ELF-1 (cell line): ENCODE measurements at regions not wholly inside any gene's neighbourhood (a gene's known extent, or its start where the extent isn't known, plus 50 kb on each side); places are given as distances from the start of the nearest gene placed in this dataset.

Experiments used
- DNase-seq: peaks from one replicate; pipeline ENCODE4 v3.0.0-alpha.2; 2016; ENCODE audit warnings: low read depth, low spot score

GRCh38 chr2:150706561-150706960, 219.1 kb upstream of the RND3 start:
- no peak for DNase-seq

- no peak for DNase-seq
Observed at GRCh38 chr2:150705767-150706166, 218.3 kb upstream of the RND3 start.

- no peak for DNase-seq
Observed at GRCh38 chr2:150705357-150705756, 217.9 kb upstream of the RND3 start.

- DNase-seq, result no peak
Observed at GRCh38 chr2:150702791-150703190, 215.3 kb upstream of the RND3 start.

- DNase-seq, result no peak
Observed at GRCh38 chr2:150700666-150701580, 213.5 kb upstream of the RND3 start.

GRCh38 chr2:150699218-150699617, 211.8 kb upstream of the RND3 start:
- DNase-seq, result no peak

- DNase-seq, result no peak
Observed at GRCh38 chr2:150698016-150698661, 210.7 kb upstream of the RND3 start.

GRCh38 chr2:150697596-150697995, 210.1 kb upstream of the RND3 start:
- no peak for DNase-seq

- no peak for DNase-seq
Observed at GRCh38 chr2:150695451-150696135, 208.1 kb upstream of the RND3 start.

- DNase-seq, result no peak
Observed at GRCh38 chr2:150693556-150693955, 206.1 kb upstream of the RND3 start.

GRCh38 chr2:150690870-150691269, 203.4 kb upstream of the RND3 start:
- DNase-seq, result no peak

GRCh38 chr2:150690261-150690660, 202.8 kb upstream of the RND3 start:
- DNase-seq, result no peak

- DNase-seq, result no peak
Observed at GRCh38 chr2:150689590-150689989, 202.1 kb upstream of the RND3 start.

- no peak for DNase-seq
Observed at GRCh38 chr2:150688016-150688415, 200.5 kb upstream of the RND3 start.

GRCh38 chr2:150686391-150686790, 198.9 kb upstream of the RND3 start:
- no peak for DNase-seq

GRCh38 chr2:150681120-150681804, 193.8 kb upstream of the RND3 start:
- DNase-seq, result no peak

- DNase-seq, result no peak
Observed at GRCh38 chr2:150679456-150680120, 192.1 kb upstream of the RND3 start.

GRCh38 chr2:150677551-150677950, 190.1 kb upstream of the RND3 start:
- DNase-seq, result no peak

GRCh38 chr2:150676747-150677383, 189.4 kb upstream of the RND3 start:
- no peak for DNase-seq

- no peak for DNase-seq
Observed at GRCh38 chr2:150675807-150676206, 188.3 kb upstream of the RND3 start.

GRCh38 chr2:150674283-150674682, 186.8 kb upstream of the RND3 start:
- DNase-seq, result no peak
